ENCODE measurements at regions not wholly inside any gene's neighbourhood (a gene's known extent, or its start where the extent isn't known, plus 50 kb on each side); places are given as distances from the start of the nearest gene placed in this dataset.

GRCh38 chr10:64086083-64086767 lies 565.0 kb downstream of the REEP3 start:
- BruUV-seq (replicated peaks), result no TSS peak
- no peak for FAIRE-seq
- Histone ChIP-seq H3K36me3 (replicated peaks in 1 of 2; ENCODE audit: control insufficient read depth in 1 of 2, insufficient read depth in 2 of 2, low read length in 2 of 2) (no peaks in the 10 kb centered on the region), H3K4me1 (ENCODE audit: insufficient read depth, low read length) (no peaks in the 10 kb centered on the region), H3K27ac (ENCODE audit: extremely low read length, insufficient read depth, low read length) (no peak overlapping the region), H3K9ac (ENCODE audit: insufficient read depth, low read depth, low read length) (no peak overlapping the region), H3K9me3 (ENCODE audit: low read length) (no peaks in the 10 kb centered on the region), H3K27me3 (ENCODE audit: control insufficient read depth in 1 of 2, insufficient read depth in 2 of 2, low read length in 2 of 2) (no peaks in the 10 kb centered on the region), H3K4me3 (replicated peaks in 1 of 3; ENCODE audit: insufficient read depth in 1 of 3, low read depth in 2 of 3, low read length in 3 of 3) (no peak overlapping the region), H2AFZ (ENCODE audit: low read length) (no peak overlapping the region), H3K4me2 (ENCODE audit: low read depth, low read length) (no peak overlapping the region), H3K79me2 (ENCODE audit: insufficient read depth, low read length) (no peaks in the 10 kb centered on the region), H4K20me1 (ENCODE audit: insufficient read depth, low read length) (no peaks in the 10 kb centered on the region)
- intact Hi-C loops (cut with micrococcal nuclease; ENCODE audit: unreplicated experiment) (no loop called here), in situ Hi-C loops (cut with HindIII; ENCODE audit: extremely low pct_ligation_motif_present, low pct_unique_long_range_greater_than_20kb) (no loop called here)
- CTCF ChIA-PET (ENCODE audit: low intra/inter-chr PET ratio, low total read pairs), result no interaction called here
- no peak for ATAC-seq
- 0% methylated on average over 1 of the region's 2 CpGs for WGBS (ENCODE audit: low lambda C conversion rate)
- TF ChIP-seq HNRNPK (IDR thresholded peaks at IDR 0.05; ENCODE audit: low read depth, low read length, poor library complexity, severe bottlenecking), result no peak
- no peak for TF ChIP-seq ISX (CRISPR knock-in tag; conservative IDR thresholded peaks at IDR 0.05)
- TF ChIP-seq ZNF33B (CRISPR knock-in tag; IDR thresholded peaks at IDR 0.05), result no peak
- no peak for TF ChIP-seq HNF1B (CRISPR knock-in tag; IDR thresholded peaks at IDR 0.05)
- TF ChIP-seq ZNF24 (IDR thresholded peaks at IDR 0.05), result no peak
- TF ChIP-seq ZNF619 (CRISPR knock-in tag; IDR thresholded peaks at IDR 0.05), result no peak
- no peak for TF ChIP-seq CERS6 (CRISPR knock-in tag; IDR thresholded peaks at IDR 0.05)
- no peak for TF ChIP-seq RARA (CRISPR knock-in tag; IDR thresholded peaks at IDR 0.05)
- no peak for TF ChIP-seq ZNF740 (CRISPR knock-in tag; IDR thresholded peaks at IDR 0.05)
- TF ChIP-seq CBFB (CRISPR knock-in tag; IDR thresholded peaks at IDR 0.05), result no peak
- no peak for TF ChIP-seq RCOR2 (CRISPR knock-in tag; IDR thresholded peaks at IDR 0.05)
- TF ChIP-seq SMARCE1 (IDR thresholded peaks at IDR 0.05; ENCODE audit: borderline replicate concordance), result no peak
- no peak for TF ChIP-seq ZBTB20 (CRISPR knock-in tag; IDR thresholded peaks at IDR 0.05; ENCODE audit: borderline replicate concordance, low read depth)
- no peak for TF ChIP-seq FOSL1 (CRISPR knock-in tag; IDR thresholded peaks at IDR 0.05; ENCODE audit: borderline replicate concordance)
- no peak for TF ChIP-seq CBX5 (CRISPR knock-in tag; IDR thresholded peaks at IDR 0.05; ENCODE audit: borderline replicate concordance)
- TF ChIP-seq ZNF766 (CRISPR knock-in tag; IDR thresholded peaks at IDR 0.05; ENCODE audit: borderline replicate concordance), result no peak
- no peak for TF ChIP-seq IRF9 (CRISPR knock-in tag; IDR thresholded peaks at IDR 0.05; ENCODE audit: borderline replicate concordance)
- POLR2A ChIA-PET, result no interaction called here
- DNase-seq (ENCODE audit: low spot score), result no peak

All from HepG2 (cell line).